DND-41 (cell line): ENCODE measurements at regions not wholly inside any gene's neighbourhood (a gene's known extent, or its start where the extent isn't known, plus 50 kb on each side); places are given as distances from the start of the nearest gene placed in this dataset.

Experiments
- EZH2 ChIP-seq: IDR thresholded peaks from 3 replicates; pipeline ENCODE4 v1.6.1; 2012; ENCODE audit warnings: borderline replicate concordance, low read depth, mild to moderate bottlenecking, moderate library complexity, low read length, inconsistent platforms; ENCODE audit not compliant: severe bottlenecking
- TF ChIP-seq, protein P1 (sequence below): IDR thresholded peaks from 2 replicates; pipeline ENCODE4 v1.5.1; 2012; ENCODE audit warnings: borderline replicate concordance, low read length, moderate library complexity, mild to moderate bottlenecking; ENCODE audit not compliant: poor library complexity, severe bottlenecking; ENCODE audit errors: extremely low read depth

DNA sequence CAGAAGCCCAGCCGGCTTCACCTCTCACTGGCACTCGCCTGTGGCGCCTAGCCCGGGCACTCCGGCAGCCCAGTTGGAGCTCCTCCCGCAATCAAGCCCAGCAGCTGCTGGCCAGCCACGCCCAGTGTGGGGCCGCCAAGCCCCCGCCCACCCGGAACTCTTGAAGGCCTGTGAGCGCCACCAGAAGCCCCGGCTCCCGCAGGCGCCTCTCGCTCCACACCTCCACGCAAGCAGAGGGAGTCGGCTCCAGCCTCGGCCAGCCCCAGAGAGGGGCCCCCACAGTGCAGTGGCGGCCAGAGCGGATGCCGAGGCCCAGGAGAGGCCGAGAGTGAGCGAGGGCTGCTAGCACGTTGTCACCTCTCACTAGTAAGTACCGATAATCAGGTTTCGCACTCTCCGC, 240.7 kb downstream of the TFEC start:
- TF ChIP-seq, protein P1, sequence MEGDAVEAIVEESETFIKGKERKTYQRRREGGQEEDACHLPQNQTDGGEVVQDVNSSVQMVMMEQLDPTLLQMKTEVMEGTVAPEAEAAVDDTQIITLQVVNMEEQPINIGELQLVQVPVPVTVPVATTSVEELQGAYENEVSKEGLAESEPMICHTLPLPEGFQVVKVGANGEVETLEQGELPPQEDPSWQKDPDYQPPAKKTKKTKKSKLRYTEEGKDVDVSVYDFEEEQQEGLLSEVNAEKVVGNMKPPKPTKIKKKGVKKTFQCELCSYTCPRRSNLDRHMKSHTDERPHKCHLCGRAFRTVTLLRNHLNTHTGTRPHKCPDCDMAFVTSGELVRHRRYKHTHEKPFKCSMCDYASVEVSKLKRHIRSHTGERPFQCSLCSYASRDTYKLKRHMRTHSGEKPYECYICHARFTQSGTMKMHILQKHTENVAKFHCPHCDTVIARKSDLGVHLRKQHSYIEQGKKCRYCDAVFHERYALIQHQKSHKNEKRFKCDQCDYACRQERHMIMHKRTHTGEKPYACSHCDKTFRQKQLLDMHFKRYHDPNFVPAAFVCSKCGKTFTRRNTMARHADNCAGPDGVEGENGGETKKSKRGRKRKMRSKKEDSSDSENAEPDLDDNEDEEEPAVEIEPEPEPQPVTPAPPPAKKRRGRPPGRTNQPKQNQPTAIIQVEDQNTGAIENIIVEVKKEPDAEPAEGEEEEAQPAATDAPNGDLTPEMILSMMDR = no peak
- TF ChIP-seq EZH2 = no peak
